Left cardiac atrium (tissue), 4 donors: ENCODE measurements at regions not wholly inside any gene's neighbourhood (a gene's known extent, or its start where the extent isn't known, plus 50 kb on each side); places are given as distances from the start of the nearest gene placed in this dataset.

Experiments
- ATAC-seq, 2 donors: fragments of 200-7000 bp; cut with Tn5 transposase; one replicate each; pipeline ENCODE4 v1.9.1; 2020; ENCODE audit warnings: mild to moderate bottlenecking in 2 of 2, moderate library complexity in 2 of 2
- DNase-seq: peaks from one replicate; pipeline ENCODE4 v3.0.0-alpha.2; 2020
- intact Hi-C, 2 donors: fragments of 100-400 bp; cut with DNase I; formaldehyde crosslinking; loops; one replicate each; pipeline versions ENCODE4 v1.14.1 to v1.15.1; 2022 to 2023
- donor health status: DM: no; HTN: yes; CAD: no.
- donor health status: DM: no; HTN: yes; CAD: no; lungs with severe emphysema.
- donor health status: DM: yes; HTN: yes; CAD: no.
- donor health status: Dilated cardiomyopathy.

- intact Hi-C loops: no loop called here
- DNase-seq: no peak
- ATAC-seq: no peak
These were observed 50.6 kb upstream of the BACH1 start for GRCh38 chr21:29248124-29248523.
